Activated CD4-positive, alpha-beta T cell treated with anti-CD3 and anti-CD28 coated beads, Interleukin-2, amount 50 U/mL, for 24 hours (primary cell): ENCODE measurements at regions not wholly inside any gene's neighbourhood (a gene's known extent, or its start where the extent isn't known, plus 50 kb on each side); places are given as distances from the start of the nearest gene placed in this dataset.
"Not testable (repeated sequence)": the region's sequence is repeated elsewhere in the genome, so short reads cannot be mapped to it uniquely, and the experiment has no call there.

ENCODE experiments used
- DNase-seq, 2 donors: peaks; one replicate each; pipeline ENCODE4 v3.0.0-alpha.2; 2020; ENCODE audit warnings: low read depth in 1 of 2, low spot score in 1 of 2

DNA sequence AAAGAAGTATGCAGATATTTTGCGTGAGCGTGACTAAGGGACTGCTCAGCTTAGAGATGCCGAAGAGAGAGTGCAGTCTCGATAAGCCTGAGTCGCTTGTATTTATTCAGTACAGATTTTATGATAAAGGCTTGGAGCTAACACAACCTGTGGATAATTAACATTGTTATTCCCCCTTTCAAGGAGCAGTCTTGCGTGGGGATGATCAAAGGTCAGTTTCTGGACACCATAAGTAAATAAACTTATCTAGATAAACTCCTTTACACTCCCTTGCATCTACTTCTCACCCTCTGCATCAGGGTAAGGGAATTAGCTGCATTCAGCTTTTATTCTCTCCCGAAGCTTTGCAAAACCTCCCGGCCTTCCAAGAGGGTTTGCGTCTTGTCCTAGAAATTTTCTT, 357.8 kb upstream of the ST8SIA4 start:
- DNase-seq, result no peak

DNA sequence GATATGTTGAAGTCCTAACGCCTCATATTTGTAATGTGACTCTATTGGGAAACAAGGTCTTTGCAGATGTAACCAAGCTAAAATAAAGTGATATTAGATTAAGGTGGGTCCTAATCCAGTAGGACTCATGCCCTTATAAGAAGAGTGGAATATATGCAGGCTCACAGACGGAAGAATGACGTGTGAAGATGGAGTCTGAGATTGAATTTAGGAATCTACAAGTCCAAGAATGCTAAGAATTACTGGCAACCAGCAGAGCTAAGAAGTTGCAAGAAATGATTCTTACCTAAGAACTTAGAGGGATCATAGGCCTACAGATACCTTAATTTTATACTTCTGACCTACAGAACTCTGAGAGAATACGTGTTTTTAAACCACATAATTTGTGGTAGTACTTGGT, 350.0 kb upstream of the ST8SIA4 start:
- no peak for DNase-seq

- no peak for DNase-seq
Measured at GRCh38 chr5:101244621-101245020, 341.5 kb upstream of the ST8SIA4 start.

- no peak for DNase-seq
Measured at GRCh38 chr5:101212942-101213514, 309.9 kb upstream of the ST8SIA4 start.

GRCh38 chr5:101206534-101206933, 303.5 kb upstream of the ST8SIA4 start:
- no peak for DNase-seq

DNA sequence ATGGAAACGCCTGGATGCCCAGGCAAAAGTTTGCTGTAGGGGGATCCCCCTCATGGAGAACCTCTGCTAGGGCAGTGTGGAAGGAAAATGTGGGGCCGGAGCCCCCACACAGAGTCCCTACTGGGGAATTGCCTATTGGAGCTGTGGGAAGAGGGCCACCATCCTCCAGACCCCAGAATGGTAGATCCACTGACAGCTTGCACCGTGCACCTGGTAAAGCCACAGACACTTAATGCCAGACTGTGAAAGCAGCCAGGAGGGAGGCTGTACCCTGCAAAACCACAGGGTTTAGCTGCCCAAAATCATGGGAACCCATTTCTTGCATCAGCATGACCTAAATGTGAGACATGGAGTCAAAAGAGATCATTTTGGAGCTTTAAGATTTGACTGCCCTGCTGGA, 302.0 kb upstream of the ST8SIA4 start:
- not testable (repeated sequence) for DNase-seq

DNA sequence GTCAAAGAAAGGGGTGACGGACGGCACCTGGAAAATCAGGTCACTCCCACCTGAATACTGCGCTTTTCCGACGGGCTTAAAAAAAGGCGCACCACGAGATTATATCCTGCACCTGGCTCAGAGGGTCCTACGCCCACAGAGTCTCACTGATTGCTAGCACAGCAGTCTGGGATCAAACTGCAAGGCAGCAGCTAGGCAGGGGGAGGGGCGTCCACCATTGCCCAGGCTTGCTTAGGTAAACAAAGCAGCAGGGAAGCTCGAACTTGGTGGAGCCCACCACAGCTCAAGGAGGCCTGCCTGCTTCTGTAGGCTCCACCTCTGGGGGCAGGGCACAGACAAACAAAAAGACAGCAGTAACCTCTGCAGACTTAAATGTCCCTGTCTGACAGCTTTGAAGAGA, 277.3 kb upstream of the ST8SIA4 start:
- not testable (repeated sequence) for DNase-seq

DNA sequence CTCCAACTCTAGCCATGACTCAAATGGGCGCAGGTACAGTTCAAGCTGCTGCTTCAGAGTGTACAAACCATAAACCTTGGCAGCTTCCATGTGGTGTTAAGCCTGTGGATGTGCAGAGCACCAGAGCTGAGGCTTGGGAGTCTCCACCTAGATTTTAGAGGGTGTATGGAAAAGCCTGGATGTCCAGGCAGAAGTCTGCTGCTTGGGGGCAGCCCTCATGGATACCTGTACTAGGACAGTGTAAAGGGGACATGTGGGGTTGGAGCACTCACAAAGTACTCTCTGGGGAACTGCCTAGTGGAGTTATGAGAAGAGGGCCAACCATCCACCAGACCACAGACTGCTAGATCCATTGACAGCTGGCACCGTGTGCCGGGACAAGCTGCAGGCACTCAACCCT, 273.5 kb upstream of the ST8SIA4 start:
- no peak for DNase-seq

DNA sequence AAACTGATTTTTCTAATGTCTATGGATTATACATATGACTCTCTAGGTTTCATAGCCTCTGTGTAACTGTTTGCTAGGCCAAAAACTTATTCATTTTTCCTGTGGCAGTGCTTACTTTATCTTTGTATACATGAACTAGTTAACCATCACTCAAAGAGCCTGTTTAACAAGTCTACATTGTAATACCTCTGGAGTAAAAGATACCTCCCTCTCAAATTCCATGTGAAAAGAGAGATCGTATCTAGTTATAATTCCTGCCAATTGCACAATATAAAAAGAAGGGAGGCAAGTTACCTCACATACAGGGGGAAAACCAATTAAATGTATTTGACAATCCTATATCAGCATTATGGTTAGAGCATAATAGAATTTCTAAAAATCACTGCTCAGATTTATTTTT, 271.9 kb upstream of the ST8SIA4 start:
- no peak for DNase-seq

DNA sequence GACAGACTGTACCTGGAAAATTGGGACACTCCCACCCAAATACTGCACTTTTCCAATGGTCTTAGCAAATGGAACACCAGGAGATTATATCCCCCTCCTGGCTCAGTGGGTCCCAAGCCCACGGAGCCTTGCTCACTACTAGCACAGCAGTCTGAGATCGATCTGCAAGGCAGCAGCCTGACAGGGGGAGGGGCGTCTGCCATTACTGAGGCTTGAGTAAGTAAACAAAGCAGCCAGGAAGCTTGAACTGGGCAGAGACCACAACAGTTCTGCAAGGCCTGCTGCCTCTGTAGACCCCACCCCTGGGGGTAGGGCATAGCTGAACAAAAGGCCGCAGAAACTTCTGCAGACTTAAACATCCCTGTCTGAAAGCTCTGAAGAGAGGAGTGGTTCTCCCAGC, 260.0 kb upstream of the ST8SIA4 start:
- DNase-seq, result no peak

DNA sequence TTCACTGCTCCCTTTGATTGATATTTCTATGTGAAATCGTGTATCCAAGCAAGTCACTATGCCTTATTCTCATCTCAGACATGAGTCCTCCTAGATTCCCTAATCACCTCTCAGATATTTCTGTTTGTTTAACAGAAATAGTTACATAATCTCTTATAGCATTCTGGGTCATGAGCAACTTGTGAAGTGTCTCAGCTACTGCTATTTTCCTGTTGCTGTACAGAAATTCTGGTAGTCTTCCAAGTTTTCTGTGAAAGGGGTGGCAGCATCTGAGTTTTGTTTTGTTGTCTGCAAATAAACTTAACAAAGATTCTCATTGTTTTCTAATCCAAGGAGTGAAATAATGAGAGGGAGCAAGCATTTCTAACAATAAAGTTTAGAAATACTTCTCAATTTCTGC, 256.9 kb upstream of the ST8SIA4 start:
- DNase-seq, result no peak

DNA sequence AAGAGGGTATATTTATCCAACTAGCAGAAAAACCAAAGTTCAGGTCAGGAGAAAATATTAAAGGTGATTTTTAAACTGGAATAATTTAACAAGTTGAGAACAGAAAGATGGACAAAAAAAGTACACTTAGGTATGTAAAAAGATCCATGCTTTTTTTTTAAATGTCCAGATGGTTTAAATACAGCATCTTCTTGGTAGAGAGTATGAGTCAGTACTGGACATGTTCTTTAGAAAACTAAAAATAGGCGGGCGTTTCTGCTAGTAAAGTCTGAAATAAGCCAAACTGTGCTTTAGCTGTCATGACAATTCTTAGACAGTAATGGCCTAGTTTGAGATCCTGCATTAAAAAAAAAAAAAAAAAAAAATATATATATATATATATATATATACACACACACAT, 255.9 kb upstream of the ST8SIA4 start:
- DNase-seq, result no peak

DNA sequence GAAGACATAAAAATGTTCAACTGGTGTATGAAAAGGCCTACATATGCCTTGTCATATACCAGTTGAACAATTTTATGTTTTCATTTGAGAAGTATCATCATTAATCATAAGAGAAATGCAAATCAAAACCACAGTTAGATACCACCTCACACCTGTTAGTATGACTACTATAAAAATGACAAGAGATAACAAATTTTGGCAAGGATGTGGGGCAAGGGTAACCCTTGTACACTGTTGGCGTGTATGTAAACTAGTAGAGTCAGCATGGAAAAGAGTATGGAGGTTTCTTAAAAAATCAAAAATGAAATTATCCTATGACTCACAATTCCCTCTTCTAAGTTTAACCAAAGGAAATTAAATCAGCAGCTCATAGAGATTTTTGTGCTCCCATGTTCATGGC, 250.4 kb upstream of the ST8SIA4 start:
- no peak for DNase-seq

- DNase-seq, result no peak
Measured at GRCh38 chr5:101143526-101143925, 240.4 kb upstream of the ST8SIA4 start.

DNA sequence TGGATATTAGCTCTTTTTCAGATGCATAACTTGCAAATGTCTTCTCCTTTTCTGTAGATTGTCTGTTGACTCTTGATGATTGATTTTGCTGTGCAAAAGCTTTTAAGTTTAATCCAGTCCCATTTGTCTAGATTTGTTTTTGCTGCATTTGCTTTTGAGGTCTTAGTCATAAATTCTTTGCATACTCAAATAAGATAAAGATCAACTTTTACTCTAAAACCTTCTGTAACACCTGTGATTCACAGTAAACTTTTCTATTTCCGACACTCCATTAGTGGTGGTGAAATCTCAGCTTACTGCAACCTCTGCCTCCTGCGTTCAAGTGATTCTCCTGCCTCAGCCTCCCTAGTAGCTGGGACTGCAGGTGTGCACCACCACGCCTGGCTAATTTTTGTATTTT, 239.0 kb upstream of the ST8SIA4 start:
- no peak for DNase-seq

DNA sequence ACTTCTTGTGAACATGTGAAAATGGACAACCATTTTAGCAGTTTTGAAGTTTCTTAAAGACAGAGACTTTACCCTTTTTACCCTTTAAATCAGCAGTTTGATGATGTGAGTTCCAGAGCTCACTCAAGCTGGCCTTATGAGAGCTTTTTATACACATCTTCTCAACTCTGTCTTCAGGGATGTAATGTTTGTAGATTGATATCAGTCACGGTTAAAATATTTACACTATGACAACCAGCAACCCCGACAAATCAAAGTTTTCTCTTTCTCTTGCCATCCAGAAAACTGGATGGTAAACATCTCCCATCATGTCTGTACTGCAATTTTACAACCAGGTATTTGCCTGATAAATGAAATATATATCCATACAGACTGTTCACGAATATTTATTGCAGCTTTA, 233.4 kb upstream of the ST8SIA4 start:
- DNase-seq, result no peak

GRCh38 chr5:101123363-101123762, 220.3 kb upstream of the ST8SIA4 start:
- DNase-seq, result no peak

DNA sequence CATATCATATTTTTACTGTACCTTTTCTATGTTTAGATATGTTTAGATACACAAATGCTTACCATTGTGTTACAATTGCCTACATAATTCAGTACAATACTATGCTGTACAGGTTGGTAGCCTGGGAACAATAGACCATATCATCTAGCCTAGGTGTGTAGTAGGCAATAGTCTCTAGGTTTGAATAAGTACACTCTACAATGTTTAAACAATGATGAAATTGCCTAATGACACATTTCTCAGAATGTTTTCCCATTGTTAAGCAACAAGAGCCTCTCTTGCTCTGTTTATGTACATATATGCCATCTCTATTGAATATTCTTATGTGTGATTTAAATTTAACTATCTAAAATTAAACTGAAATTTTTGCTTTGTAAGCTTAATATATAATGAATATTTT, 209.6 kb upstream of the ST8SIA4 start:
- DNase-seq, result no peak

GRCh38 chr5:101103874-101104273, 200.8 kb upstream of the ST8SIA4 start:
- no peak for DNase-seq

DNA sequence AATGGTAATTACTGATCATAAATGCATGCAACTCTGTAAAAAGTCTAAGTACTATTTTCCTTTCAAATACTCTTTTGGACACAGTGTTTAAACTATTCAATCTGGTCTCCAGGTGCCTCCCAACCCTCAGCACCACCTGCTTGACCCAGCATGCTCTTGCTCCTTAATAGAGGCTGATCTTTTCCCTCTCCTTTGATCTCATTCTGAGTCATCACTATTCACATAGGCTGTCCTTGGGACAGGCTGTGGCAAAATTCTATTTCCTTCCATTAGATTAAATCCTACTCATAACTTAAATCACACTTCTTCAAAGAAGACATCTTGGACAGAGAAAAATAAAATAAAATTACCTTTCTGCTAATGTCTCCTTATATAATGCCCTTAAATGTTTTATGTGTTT, 199.4 kb upstream of the ST8SIA4 start:
- no peak for DNase-seq

- DNase-seq, result no peak
Measured at GRCh38 chr5:101091902-101092301, 188.8 kb upstream of the ST8SIA4 start.

DNA sequence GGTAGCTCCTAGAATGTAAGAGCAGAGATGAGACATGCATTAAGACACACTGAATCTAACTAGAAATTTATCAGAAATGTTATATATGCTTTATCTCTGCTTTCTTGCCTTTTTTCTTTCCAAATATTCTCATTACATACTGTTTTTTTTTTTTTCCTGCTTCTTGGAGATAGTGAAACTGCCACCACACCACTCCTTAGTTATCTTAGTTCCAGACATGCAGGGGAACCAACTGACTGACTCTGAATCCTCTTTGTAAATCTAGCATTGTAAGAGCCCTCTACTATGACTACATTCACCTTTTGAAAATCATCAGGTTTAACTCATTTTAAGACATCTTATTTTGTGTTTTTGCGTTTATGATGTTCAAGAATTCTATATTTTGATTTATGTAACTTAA, 181.3 kb upstream of the ST8SIA4 start:
- DNase-seq, result no peak

DNA sequence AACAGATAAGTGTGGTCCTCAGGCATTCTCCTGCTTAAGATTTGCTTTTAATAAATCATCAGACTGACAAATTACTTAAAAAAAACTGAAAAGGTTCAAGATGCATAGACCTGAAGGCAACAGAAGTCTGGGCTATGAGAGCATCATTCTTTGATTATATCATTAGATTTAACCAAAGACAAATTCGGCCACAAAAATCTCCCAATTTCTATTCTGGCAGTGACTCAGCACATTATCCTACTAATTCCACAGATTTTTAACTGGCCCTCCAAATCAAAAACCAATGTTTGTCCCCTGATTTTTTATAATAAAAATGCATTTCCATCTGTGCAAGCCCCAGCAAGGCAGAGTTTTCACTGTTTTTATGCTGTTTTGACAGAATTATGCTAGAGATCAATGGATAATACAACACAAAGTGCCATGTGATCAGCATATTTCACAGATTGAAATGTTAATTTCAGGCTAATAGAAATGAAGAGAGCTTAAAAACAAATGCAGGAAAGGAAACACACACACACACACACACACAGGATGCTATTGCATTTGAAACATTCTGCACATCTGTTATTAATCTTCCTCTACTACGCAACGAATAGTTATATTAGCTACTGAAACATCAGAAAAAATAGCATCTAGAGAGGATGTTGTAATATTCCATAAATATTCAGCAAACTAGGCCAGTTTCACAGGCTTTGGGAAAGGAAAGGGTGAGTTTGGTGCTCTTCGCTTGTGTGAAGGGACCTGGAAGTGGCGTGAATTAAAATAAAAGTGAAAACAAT, 177.6 kb upstream of the ST8SIA4 start:
- no peak for DNase-seq
